ENCODE measurements at regions not wholly inside any gene's neighbourhood (a gene's known extent, or its start where the extent isn't known, plus 50 kb on each side); places are given as distances from the start of the nearest gene placed in this dataset.

DNA sequence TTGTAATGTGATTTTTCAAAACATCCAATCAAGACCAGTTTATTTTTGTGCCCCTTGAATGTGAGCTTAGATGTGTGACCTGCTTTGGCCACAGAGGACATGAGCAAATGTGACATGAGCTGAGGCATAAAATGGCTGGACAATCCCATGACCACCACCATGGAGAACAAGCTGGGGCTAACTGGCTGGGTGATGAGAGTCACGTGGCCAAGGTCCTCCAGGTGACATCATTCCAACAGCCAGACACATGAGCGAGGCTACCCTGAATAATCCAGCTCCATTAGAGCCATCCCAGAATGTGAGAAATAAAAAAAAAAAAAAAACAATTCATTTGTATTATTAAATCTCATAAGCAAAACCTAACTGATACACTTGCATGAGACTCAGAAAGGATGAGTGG lies 90.4 kb upstream of the LDB2 start:
- H3K9me3 Mint-ChIP-seq (ENCODE audit: low read depth) = no peaks in the 10 kb centered on the region
- H3K4me3 Mint-ChIP-seq (ENCODE audit: low read depth) = no peak overlapping the region
- no peak overlapping the region for H3K27ac Mint-ChIP-seq
- H3K4me1 Mint-ChIP-seq (ENCODE audit: low read depth) = no peaks in the 10 kb centered on the region
- no peaks in the 10 kb centered on the region for H3K36me3 Mint-ChIP-seq (ENCODE audit: insufficient read depth)
- TF ChIP-seq, protein P1, sequence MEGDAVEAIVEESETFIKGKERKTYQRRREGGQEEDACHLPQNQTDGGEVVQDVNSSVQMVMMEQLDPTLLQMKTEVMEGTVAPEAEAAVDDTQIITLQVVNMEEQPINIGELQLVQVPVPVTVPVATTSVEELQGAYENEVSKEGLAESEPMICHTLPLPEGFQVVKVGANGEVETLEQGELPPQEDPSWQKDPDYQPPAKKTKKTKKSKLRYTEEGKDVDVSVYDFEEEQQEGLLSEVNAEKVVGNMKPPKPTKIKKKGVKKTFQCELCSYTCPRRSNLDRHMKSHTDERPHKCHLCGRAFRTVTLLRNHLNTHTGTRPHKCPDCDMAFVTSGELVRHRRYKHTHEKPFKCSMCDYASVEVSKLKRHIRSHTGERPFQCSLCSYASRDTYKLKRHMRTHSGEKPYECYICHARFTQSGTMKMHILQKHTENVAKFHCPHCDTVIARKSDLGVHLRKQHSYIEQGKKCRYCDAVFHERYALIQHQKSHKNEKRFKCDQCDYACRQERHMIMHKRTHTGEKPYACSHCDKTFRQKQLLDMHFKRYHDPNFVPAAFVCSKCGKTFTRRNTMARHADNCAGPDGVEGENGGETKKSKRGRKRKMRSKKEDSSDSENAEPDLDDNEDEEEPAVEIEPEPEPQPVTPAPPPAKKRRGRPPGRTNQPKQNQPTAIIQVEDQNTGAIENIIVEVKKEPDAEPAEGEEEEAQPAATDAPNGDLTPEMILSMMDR (IDR thresholded peaks at IDR 0.05; ENCODE audit: unreplicated experiment) = no peak
- DNase-seq (ENCODE audit: low spot score, unreplicated experiment) = no peak
- H3K27me3 Mint-ChIP-seq = no peaks in the 10 kb centered on the region

DNA sequence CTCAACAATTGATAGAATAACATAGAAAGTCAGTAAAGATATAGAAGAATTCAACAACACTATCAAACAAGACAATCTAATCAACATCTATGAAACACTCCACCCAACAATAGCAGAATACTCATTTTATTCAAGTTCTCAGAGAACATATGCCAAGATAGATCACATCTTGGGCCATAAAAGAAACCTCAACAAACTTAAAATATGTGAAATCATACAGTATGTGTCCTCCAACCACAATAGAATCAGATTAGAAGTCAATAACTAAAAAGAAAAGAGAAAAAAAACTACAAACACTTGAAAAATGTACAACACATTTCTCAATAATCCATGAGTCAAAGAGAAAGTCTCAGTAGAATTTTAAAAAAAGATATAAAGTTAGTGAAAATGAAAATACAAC lies 78.6 kb upstream of the LDB2 start:
- no peaks in the 10 kb centered on the region for H3K4me1 Mint-ChIP-seq (ENCODE audit: low read depth)
- H3K9me3 Mint-ChIP-seq (ENCODE audit: low read depth) = no peaks in the 10 kb centered on the region
- H3K27ac Mint-ChIP-seq = no peak overlapping the region
- no peaks in the 10 kb centered on the region for H3K36me3 Mint-ChIP-seq (ENCODE audit: insufficient read depth)
- DNase-seq (ENCODE audit: low spot score, unreplicated experiment) = no peak
- TF ChIP-seq, protein P1 (IDR thresholded peaks at IDR 0.05; ENCODE audit: unreplicated experiment) = no peak
- no peak overlapping the region for H3K4me3 Mint-ChIP-seq (ENCODE audit: low read depth)
- H3K27me3 Mint-ChIP-seq = no peaks in the 10 kb centered on the region

DNA sequence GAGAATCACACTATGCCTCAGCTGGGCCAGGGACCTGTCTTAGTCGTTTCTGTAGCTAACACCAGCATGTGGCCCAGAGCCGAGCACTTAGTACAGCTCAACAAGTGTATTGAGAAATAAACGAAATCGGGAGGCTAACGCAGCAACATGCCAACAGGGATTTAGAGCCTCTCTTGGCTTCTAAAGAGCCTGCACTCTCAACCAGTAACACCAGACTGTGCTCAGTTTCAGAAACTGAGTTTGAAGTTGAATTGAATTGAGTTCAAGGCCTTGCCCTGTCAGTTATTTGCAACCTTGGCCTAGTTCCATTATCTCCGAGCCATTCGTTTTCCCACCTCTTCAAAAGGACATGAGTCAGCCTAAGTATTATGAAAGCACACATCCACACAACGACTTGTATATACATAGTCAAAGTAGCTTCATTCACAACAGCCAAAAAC lies 71.3 kb upstream of the LDB2 start:
- Mint-ChIP-seq H3K4me1 (ENCODE audit: low read depth) (no peaks in the 10 kb centered on the region), H3K27me3 (no peaks in the 10 kb centered on the region), H3K27ac (no peak overlapping the region), H3K4me3 (ENCODE audit: low read depth) (no peak overlapping the region), H3K36me3 (ENCODE audit: insufficient read depth) (no peaks in the 10 kb centered on the region), H3K9me3 (ENCODE audit: low read depth) (no peaks in the 10 kb centered on the region)
- TF ChIP-seq, protein P1 (IDR thresholded peaks at IDR 0.05; ENCODE audit: unreplicated experiment) = no peak
- DNase-seq (ENCODE audit: low spot score, unreplicated experiment) = no peak

DNA sequence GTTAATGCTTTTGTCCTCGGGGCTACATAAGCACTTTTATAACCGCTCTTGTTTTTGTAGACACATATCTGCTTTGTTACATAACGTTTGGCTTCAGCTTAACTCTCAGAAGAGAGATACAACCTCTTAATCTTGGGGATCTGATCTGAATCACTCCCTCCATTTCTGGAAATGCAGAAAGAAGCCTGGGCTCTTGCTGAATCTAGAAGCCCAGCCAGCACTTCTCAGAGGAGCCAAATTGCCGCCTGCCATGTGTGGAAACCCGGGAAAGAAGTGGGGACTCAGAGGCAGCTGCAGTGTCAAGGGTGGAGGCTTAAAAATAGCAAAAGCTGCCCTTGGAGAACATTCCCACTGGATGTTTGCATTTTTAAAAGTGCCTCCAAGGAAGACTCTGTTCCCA lies 69.3 kb upstream of the LDB2 start:
- Mint-ChIP-seq H3K4me3 (ENCODE audit: low read depth) (no peak overlapping the region), H3K4me1 (ENCODE audit: low read depth) (no peaks in the 10 kb centered on the region), H3K27ac (no peak overlapping the region), H3K9me3 (ENCODE audit: low read depth) (no peaks in the 10 kb centered on the region), H3K27me3 (no peaks in the 10 kb centered on the region), H3K36me3 (ENCODE audit: insufficient read depth) (no peaks in the 10 kb centered on the region)
- TF ChIP-seq, protein P1 (IDR thresholded peaks at IDR 0.05; ENCODE audit: unreplicated experiment) = no peak
- no peak for DNase-seq (ENCODE audit: low spot score, unreplicated experiment)

DNA sequence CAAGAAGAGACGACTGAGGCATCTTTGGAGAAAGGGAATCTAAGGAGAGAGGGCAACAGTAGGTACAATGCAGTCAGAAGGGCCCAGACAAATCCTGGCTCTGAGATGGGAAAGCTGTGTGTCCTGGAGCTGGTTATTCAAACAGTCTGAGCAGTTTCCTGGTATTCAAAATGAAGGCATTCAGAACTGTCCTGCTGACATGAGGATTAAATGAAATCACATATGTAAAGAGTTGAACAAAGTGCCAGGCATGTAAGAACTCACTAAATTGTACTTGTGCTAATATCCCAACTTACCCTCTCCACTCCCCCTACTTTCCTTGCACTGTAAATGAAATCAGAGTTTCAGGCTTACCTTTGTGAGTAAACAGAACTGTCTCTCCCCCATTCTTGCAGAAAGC lies 60.9 kb upstream of the LDB2 start:
- no peak for DNase-seq (ENCODE audit: low spot score, unreplicated experiment)

More for the DNA sequence above, 60.9 kb upstream of the LDB2 start:
- Mint-ChIP-seq H3K27ac (no peak overlapping the region), H3K4me1 (ENCODE audit: low read depth) (no peaks in the 10 kb centered on the region), H3K4me3 (ENCODE audit: low read depth) (no peak overlapping the region), H3K27me3 (no peaks in the 10 kb centered on the region), H3K9me3 (ENCODE audit: low read depth) (peaks cover 15% of the 10 kb centered on the region), H3K36me3 (ENCODE audit: insufficient read depth) (no peaks in the 10 kb centered on the region)
- TF ChIP-seq, protein P1 (IDR thresholded peaks at IDR 0.05; ENCODE audit: unreplicated experiment) = no peak

All from progenitor cell of endocrine pancreas (in vitro differentiated cells).